Tongue (tissue), 1 donor: ENCODE measurements at regions not wholly inside any gene's neighbourhood (a gene's known extent, or its start where the extent isn't known, plus 50 kb on each side); places are given as distances from the start of the nearest gene placed in this dataset.

Source experiments
- DNase-seq: peaks from one replicate; pipeline ENCODE4 v3.0.0-alpha.2; 2015

DNA sequence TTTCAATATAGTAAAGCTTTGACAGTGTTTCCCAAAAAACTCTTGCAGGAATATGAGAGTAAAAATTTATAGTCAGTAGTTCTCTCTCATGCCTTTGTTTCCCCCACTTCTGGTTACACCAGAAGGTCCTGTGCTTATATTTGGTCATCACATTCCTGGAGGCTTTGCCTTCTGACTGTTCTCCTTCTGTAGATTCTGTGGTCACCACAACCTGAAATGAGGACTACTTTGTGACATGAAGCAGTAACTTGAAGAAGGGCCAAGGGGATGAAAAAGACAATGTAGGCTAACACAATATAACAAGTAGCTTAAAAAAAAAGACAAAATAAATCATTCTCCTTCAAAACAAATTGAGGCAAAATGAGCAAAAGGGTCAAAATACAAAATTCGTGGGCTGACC is 366.2 kb upstream of the NR3C2 start:
- no peak for DNase-seq

GRCh38 chr4:148800940-148801339 is 358.7 kb upstream of the NR3C2 start:
- DNase-seq: no peak

DNA sequence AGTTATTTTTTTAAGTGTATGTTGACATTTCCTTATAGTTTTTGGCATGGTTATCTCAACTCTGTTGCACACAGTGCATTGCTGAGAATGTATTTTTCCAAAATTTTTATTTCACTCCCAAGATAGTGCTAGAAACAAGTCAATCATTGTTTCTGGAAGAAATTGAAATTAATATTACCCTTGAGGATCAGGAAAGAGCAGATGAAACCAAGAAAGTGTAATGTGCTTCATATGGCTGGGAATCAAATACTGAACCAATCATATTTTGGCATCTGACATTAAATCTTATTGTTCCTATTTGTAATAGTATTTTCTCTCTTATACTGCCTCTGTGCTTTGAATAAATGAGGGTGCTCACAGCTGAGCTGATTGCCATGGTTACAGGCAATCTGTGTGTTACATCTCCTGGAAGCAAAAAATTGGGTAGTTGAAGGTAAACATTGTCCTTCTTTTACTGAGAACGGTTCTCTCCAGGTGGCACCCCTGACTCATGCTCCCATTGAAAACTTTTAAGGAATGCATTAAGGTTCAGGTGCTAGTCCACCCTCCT is 358.2 kb upstream of the NR3C2 start:
- peak; percentile 22 for DNase-seq

DNA sequence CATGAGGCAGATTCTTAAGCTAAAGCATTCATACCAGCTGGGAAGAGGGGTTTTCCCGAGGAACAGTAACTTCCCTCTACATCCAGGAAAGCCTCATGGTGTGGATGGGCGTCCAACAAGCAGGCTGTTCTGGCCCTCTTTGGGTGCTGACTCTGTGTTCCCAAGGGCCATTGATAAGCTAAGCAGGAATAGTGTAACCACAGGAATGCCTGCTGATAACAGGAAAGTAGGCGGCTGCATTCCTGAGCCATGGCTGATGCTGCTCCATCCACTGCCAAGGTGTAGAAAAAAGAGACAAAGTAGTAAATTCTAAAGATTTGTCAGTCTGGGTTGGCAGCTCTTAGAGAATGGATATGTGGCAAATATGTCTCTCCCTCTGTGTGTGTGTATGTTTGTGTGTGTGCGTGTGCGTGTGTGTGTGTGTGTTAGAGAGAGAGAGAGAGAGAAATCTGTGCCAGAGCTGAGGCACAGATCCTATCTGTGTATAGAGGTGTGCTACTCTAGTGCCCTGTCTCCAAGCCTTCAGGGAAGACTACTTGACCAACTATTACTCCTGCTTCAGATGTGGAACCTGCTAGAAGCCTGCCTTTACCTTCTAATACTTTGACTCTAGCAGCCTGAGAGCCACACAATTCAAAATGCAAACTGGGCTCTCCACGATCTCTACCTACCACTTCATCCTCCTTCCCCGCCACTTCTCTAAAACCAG is 353.1 kb upstream of the NR3C2 start:
- DNase-seq: no peak

- no peak for DNase-seq
These were observed 351.0 kb upstream of the NR3C2 start for GRCh38 chr4:148793221-148793620.

DNA sequence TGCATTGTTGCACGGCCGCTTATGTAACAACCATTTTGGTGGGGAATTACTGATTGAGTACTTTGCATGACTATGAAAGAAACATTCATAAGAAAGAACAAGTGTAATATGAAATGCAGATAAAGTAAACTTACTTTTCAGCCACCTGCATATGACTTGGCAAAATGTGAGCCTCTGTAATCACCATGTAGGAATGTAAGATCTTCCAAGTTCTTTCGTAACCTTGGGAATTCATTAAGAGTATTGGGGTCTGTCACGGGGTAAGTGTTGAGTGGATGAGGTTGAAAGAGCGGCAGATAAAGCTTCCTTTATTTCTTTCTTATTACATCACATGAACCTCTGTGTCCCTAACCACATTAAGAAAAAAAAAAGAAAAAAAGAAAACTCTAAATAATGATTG is 348.5 kb upstream of the NR3C2 start:
- peak; percentile 26 for DNase-seq

GRCh38 chr4:148790246-148790645 is 348.0 kb upstream of the NR3C2 start:
- DNase-seq: no peak

GRCh38 chr4:148787831-148788477 is 345.7 kb upstream of the NR3C2 start:
- peak; percentile 25 for DNase-seq

- DNase-seq: no peak
These were observed 345.1 kb upstream of the NR3C2 start for GRCh38 chr4:148787285-148787684.

GRCh38 chr4:148786699-148787098 is 344.5 kb upstream of the NR3C2 start:
- DNase-seq: no peak

DNA sequence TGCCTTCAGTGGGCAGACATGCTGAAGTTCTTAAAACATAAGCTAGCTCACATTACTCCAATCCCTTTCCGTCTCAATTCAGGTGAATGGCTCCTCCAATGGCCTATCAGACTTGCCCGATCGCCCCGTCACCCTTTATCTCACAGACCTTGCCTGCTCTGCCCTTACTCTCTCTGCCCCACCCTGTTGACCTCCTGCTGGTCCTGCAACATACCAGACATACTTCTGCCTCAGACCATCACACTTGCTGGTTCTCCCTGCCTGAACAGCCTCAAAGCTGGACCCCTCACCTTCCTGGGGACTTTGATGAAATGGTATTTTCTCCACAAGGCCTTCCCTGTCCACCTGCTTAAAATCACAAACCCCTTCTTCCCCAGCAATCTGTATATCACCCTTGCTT is 340.1 kb upstream of the NR3C2 start:
- DNase-seq: no peak

GRCh38 chr4:148780426-148781005 is 338.3 kb upstream of the NR3C2 start:
- DNase-seq: no peak

- no peak for DNase-seq
These were observed 337.6 kb upstream of the NR3C2 start for GRCh38 chr4:148779771-148780170.

DNA sequence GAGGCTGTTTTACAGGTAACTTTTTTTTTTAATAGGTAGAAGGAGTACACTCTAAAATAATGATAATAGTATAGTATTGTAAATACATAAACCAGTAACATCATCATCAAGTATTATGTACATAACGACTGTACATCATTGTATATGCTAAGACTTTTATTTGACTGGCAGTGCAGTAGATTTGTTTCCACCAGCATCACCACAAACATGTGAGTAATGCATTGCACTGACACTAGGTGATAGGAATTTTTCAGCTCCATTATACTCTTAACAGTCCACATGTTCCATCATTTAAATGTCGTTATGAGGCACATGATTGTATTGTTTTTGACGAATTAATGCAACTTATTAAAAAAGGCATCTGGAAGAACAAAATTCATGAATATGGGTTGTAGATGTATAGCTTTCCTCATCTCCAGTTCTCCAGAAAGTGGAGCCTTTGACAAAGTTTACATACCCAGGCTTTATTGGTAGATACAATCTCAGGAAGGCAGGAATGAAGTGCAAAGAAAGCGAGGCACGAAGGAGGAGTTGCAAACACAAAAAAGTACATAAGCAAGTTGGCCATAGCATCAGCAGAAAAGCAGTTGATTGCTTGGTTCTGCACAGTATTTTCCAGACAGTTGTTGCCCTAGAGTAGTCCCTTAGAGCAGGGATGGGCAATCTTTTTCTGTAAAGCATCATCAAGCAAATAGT is 336.9 kb upstream of the NR3C2 start:
- no peak for DNase-seq

DNA sequence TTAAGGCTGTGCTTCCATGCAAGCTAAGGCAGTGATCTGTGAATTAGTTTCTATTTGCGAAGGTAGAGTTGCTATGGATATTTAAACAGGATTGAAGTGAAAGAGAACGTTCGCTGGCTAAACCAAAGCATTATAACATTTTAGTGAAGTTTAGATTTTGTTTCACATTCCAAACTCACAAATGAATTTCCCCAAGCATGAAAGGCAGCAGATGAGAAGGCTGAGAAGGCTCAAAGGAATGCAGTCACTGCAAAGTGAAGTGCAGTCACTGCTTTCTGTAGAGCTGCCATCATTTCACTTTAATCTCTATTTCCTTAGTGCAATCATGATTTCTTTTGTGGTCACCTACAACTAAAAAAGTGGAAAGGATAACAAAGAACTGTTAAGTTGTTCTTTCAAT is 334.7 kb upstream of the NR3C2 start:
- peak; percentile 42 for DNase-seq

- no peak for DNase-seq
These were observed 331.9 kb upstream of the NR3C2 start for GRCh38 chr4:148774134-148774533.

DNA sequence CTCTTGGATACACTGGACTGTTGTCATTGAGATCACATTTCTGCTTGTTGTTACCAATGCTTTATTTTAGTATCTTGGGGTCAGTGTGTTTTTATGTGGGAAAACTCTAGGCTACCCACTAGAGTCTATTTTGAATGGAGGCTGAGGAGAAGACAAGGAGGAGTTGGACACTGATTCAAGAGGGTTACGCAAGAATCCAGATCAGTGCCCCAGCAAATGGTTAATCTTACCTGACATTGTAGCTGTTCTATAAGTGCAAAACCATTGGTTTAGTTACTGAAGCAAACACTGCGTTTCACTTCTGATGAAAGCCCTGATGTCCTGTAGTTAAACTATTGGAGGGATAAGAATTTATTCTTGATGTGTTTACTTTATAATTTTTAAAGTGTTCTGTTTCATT is 331.1 kb upstream of the NR3C2 start:
- no peak for DNase-seq

DNA sequence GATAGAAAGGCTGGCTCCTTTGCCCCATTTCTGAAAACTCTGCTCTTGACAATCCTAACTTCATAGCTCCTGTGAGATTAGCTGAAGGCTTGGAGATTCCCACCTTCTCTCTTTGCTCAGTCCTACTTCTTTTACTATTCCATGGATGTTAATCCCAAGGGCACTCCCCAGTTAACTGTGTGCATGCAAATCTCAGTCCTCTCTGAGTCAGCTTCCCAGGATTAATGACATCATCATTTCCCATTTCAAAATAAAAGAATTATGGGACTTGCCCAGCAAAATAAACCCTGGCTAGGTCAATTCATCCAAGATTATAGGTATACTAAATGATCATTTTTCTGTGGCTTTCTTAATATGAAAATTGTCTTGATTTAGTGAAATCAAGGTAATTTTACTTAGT is 328.6 kb upstream of the NR3C2 start:
- DNase-seq: no peak

- DNase-seq: no peak
These were observed 328.2 kb upstream of the NR3C2 start for GRCh38 chr4:148770377-148770776.

- no peak for DNase-seq
These were observed 322.5 kb upstream of the NR3C2 start for GRCh38 chr4:148764720-148765119.

GRCh38 chr4:148757171-148757570 is 315.0 kb upstream of the NR3C2 start:
- DNase-seq: no peak

- DNase-seq: no peak
These were observed 307.2 kb upstream of the NR3C2 start for GRCh38 chr4:148749403-148749802.

- no peak for DNase-seq
These were observed 305.6 kb upstream of the NR3C2 start for GRCh38 chr4:148747721-148748268.
